Uterus (tissue), 3 donors: ENCODE measurements at regions not wholly inside any gene's neighbourhood (a gene's known extent, or its start where the extent isn't known, plus 50 kb on each side); places are given as distances from the start of the nearest gene placed in this dataset.

Source experiments
- DNase-seq, 2 donors: peaks; one replicate each; pipeline ENCODE4 v3.0.0-alpha.2; 2019 to 2020
- H3K27ac ChIP-seq, 2 donors: fragments of 200-600 bp; sonication (generic); 1 replicate in 1 of 2; 2 replicates in 1 of 2; pipeline ENCODE4 v1.5.1; 2016 to 2018
- H3K27me3 ChIP-seq, 2 donors: fragments of 200-600 bp; sonication (generic); one replicate each; pipeline ENCODE4 v1.5.1; 2018 to 2019; ENCODE audit warnings: control low read depth in 1 of 2
- H3K36me3 ChIP-seq, 2 donors: fragments of 200-600 bp; sonication (generic); one replicate each; pipeline ENCODE4 v1.5.1; 2019; ENCODE audit warnings: control low read depth in 1 of 2
- H3K4me1 ChIP-seq, 2 donors: fragments of 200-600 bp; sonication (generic); one replicate each; pipeline ENCODE4 v1.5.1; 2018 to 2019; ENCODE audit warnings: control low read depth in 1 of 2
- H3K4me3 ChIP-seq, 2 donors: fragments of 200-600 bp; sonication (generic); 1 replicate in 1 of 2; 2 replicates in 1 of 2; pipeline ENCODE4 v1.5.1; 2018 to 2019; ENCODE audit warnings: mild to moderate bottlenecking in 1 of 2
- H3K9me3 ChIP-seq, 2 donors: fragments of 200-600 bp; sonication (generic); one replicate each; pipeline ENCODE4 v1.5.1; 2019; ENCODE audit warnings: control low read depth in 1 of 2
- CTCF ChIP-seq, 4 experiments: fragments of 200-600 bp in 2 of 4; fragments of 450-650 bp in 2 of 4; sonication (generic) in 2 of 4; IDR thresholded peaks; one replicate each; pipeline ENCODE4 v1.5.1; 2016 to 2019; ENCODE audit warnings: antibody characterized with exemption in 4 of 4, mild to moderate bottlenecking in 2 of 4, moderate library complexity in 1 of 4
- POLR2A ChIP-seq, 2 donors: fragments of 450-650 bp; IDR thresholded peaks; one replicate each; pipeline ENCODE4 v1.6.1; 2016; ENCODE audit warnings: antibody characterized with exemption in 2 of 2, mild to moderate bottlenecking in 1 of 2, moderate library complexity in 1 of 2
- intact Hi-C: fragments of 100-400 bp; cut with DNase I; formaldehyde crosslinking; loops from one replicate; pipeline ENCODE4 v1.15.1; 2023; ENCODE audit warnings: low total_unique reads
- donor health status: DM: yes; HTN: yes; CAD: no.

- Histone ChIP-seq H3K27ac (no peak overlapping the region), H3K36me3 (no peaks in the 10 kb centered on the region), H3K4me3 (no peak overlapping the region), H3K27me3 (no peaks in the 10 kb centered on the region), H3K4me1 (no peaks in the 10 kb centered on the region), H3K9me3 (no peaks in the 10 kb centered on the region)
- intact Hi-C loops, result no loop called here
- TF ChIP-seq CTCF (IDR thresholded peaks at IDR 0.05) (no peak), POLR2A (IDR thresholded peaks at IDR 0.05) (no peak)
- DNase-seq, result no peak
Observed at GRCh38 chr5:8386719-8387288, 517.9 kb downstream of the MTRR start.

- Histone ChIP-seq H3K4me1 (no peaks in the 10 kb centered on the region), H3K9me3 (no peaks in the 10 kb centered on the region), H3K36me3 (no peaks in the 10 kb centered on the region), H3K27ac (no peak overlapping the region), H3K27me3 (no peaks in the 10 kb centered on the region), H3K4me3 (no peak overlapping the region)
- TF ChIP-seq CTCF (IDR thresholded peaks at IDR 0.05) (no peak), POLR2A (IDR thresholded peaks at IDR 0.05) (no peak)
- DNase-seq, result no peak
- intact Hi-C loops, result no loop called here
Observed at GRCh38 chr5:8391911-8392310, 523.0 kb downstream of the MTRR start.

GRCh38 chr5:8393240-8393639, 524.3 kb downstream of the MTRR start:
- Histone ChIP-seq H3K9me3 (no peaks in the 10 kb centered on the region), H3K4me3 (no peak overlapping the region), H3K4me1 (no peaks in the 10 kb centered on the region), H3K36me3 (no peaks in the 10 kb centered on the region), H3K27me3 (no peaks in the 10 kb centered on the region), H3K27ac (no peak overlapping the region)
- DNase-seq, result no peak
- TF ChIP-seq CTCF (IDR thresholded peaks at IDR 0.05), result no peak
- no peak for TF ChIP-seq POLR2A (IDR thresholded peaks at IDR 0.05)
- intact Hi-C loops, result no loop called here

GRCh38 chr5:8394965-8395364, 526.0 kb downstream of the MTRR start:
- Histone ChIP-seq H3K27me3 (no peaks in the 10 kb centered on the region), H3K27ac (no peak overlapping the region), H3K4me1 (no peaks in the 10 kb centered on the region), H3K36me3 (no peaks in the 10 kb centered on the region), H3K4me3 (no peak overlapping the region), H3K9me3 (no peaks in the 10 kb centered on the region)
- no peak for DNase-seq
- TF ChIP-seq POLR2A (IDR thresholded peaks at IDR 0.05) (no peak), CTCF (IDR thresholded peaks at IDR 0.05) (no peak)
- intact Hi-C loops, result no loop called here

- no peaks in the 10 kb centered on the region for H3K36me3 ChIP-seq
- no peak overlapping the region for H3K4me3 ChIP-seq
- intact Hi-C loops, result no loop called here
- no peaks in the 10 kb centered on the region for H3K9me3 ChIP-seq
- DNase-seq, result no peak
- H3K27me3 ChIP-seq, result no peaks in the 10 kb centered on the region
- TF ChIP-seq POLR2A (IDR thresholded peaks at IDR 0.05) (no peak), CTCF (IDR thresholded peaks at IDR 0.05) (no peak)
- H3K27ac ChIP-seq, result no peak overlapping the region
- H3K4me1 ChIP-seq, result no peaks in the 10 kb centered on the region
Observed at GRCh38 chr5:8396246-8396645, 527.3 kb downstream of the MTRR start.
